ENCODE measurements at regions not wholly inside any gene's neighbourhood (a gene's known extent, or its start where the extent isn't known, plus 50 kb on each side); places are given as distances from the start of the nearest gene placed in this dataset.
"Not testable (repeated sequence)": the region's sequence is repeated elsewhere in the genome, so short reads cannot be mapped to it uniquely, and the experiment has no call there.

DNA sequence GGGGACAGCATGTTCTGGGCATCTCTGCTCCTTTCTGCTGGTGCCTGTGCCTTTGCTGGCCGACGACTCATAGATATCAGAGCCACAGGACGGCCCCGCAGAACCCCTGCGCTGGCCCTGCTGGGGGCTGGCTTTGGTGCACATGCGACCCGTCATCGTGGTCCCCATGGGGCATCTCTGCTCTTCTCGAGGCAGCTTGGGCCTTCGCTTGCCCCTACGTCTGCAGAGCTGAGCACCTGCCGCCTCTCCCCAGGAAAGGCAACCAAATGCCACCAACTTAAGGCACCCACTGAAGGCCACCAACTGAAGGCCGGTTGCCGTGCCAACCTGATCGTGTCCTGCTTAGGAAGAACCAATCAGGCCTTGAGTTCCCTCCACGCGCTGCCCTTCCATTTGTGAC lies 153.1 kb downstream of the FOXD4L6 start:
- TF ChIP-seq, protein P1, sequence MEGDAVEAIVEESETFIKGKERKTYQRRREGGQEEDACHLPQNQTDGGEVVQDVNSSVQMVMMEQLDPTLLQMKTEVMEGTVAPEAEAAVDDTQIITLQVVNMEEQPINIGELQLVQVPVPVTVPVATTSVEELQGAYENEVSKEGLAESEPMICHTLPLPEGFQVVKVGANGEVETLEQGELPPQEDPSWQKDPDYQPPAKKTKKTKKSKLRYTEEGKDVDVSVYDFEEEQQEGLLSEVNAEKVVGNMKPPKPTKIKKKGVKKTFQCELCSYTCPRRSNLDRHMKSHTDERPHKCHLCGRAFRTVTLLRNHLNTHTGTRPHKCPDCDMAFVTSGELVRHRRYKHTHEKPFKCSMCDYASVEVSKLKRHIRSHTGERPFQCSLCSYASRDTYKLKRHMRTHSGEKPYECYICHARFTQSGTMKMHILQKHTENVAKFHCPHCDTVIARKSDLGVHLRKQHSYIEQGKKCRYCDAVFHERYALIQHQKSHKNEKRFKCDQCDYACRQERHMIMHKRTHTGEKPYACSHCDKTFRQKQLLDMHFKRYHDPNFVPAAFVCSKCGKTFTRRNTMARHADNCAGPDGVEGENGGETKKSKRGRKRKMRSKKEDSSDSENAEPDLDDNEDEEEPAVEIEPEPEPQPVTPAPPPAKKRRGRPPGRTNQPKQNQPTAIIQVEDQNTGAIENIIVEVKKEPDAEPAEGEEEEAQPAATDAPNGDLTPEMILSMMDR (IDR thresholded peaks at IDR 0.05; ENCODE audit: low read depth, low read length), result not testable (repeated sequence)
- TF ChIP-seq EZH2phosphoT487 (IDR thresholded peaks at IDR 0.05; ENCODE audit: low read depth), result not testable (repeated sequence)
